SU-DHL-6 (cell line): ENCODE measurements at regions not wholly inside any gene's neighbourhood (a gene's known extent, or its start where the extent isn't known, plus 50 kb on each side); places are given as distances from the start of the nearest gene placed in this dataset.

Source experiments
- H2AFZ ChIP-seq: fragments of 200-600 bp; sonication (generic); 2 replicates; pipeline ENCODE4 v1.6.1; 2014; ENCODE audit warnings: low read depth, mild to moderate bottlenecking, moderate library complexity, mixed read lengths, antibody characterized with exemption, low read length; ENCODE audit not compliant: severe bottlenecking
- H3F3A ChIP-seq: fragments of 200-600 bp; shearing (Covaris generic); 2 replicates; pipeline ENCODE4 v1.6.0; 2016; ENCODE audit warnings: antibody characterized with exemption, mild to moderate bottlenecking; ENCODE audit not compliant: insufficient read depth
- H3K27ac ChIP-seq: fragments of 200-600 bp; sonication (generic); 2 replicates; pipeline ENCODE4 v1.5.1; 2016; ENCODE audit warnings: low read depth, mild to moderate bottlenecking, low read length, moderate library complexity, mixed read lengths
- H3K27me3 ChIP-seq: fragments of 200-600 bp; sonication (generic), shearing (Covaris generic); 2 replicates; pipeline ENCODE4 v1.6.0; 2014; ENCODE audit warnings: mild to moderate bottlenecking, low read length
- H3K36me3 ChIP-seq: fragments of 200-600 bp; sonication (generic); 2 replicates; pipeline ENCODE4 v1.6.1; 2014; ENCODE audit warnings: mild to moderate bottlenecking, low read length, mixed read lengths
- H3K4me2 ChIP-seq: fragments of 300-600, 200-600 bp; shearing (Covaris generic), sonication (generic); 2 replicates; pipeline ENCODE4 v1.6.0; 2014; ENCODE audit warnings: low read length, low read depth, mild to moderate bottlenecking; ENCODE audit not compliant: poor library complexity, severe bottlenecking
- H3K4me3 ChIP-seq: fragments of 200-600 bp; sonication (generic); 2 replicates; pipeline ENCODE4 v1.5.1; 2014; ENCODE audit warnings: antibody characterized with exemption, low read length, mild to moderate bottlenecking, mixed read lengths; ENCODE audit not compliant: insufficient read depth, poor library complexity, severe bottlenecking
- H3K79me2 ChIP-seq: fragments of 200-600 bp; sonication (generic); 2 replicates; pipeline ENCODE4 v1.6.1; 2014; ENCODE audit warnings: mild to moderate bottlenecking, low read length, moderate library complexity; ENCODE audit not compliant: insufficient read depth
- H3K9ac ChIP-seq: fragments of 200-600 bp; sonication (generic); 2 replicates; pipeline ENCODE4 v1.7.0; 2014; ENCODE audit warnings: mild to moderate bottlenecking, low read length
- H3K9me2 ChIP-seq: fragments of 200-600 bp; sonication (generic); replicated peaks from 2 replicates; pipeline ENCODE4 v1.6.1; 2014; ENCODE audit warnings: low read length; ENCODE audit not compliant: insufficient read depth
- H3K9me3 ChIP-seq: fragments of 200-600 bp; sonication (generic); 2 replicates; pipeline ENCODE4 v1.6.1; 2014; ENCODE audit warnings: low read length, mixed read lengths; ENCODE audit not compliant: insufficient read depth
- H4K20me1 ChIP-seq: fragments of 200-600 bp; sonication (generic); 2 replicates; pipeline ENCODE4 v1.6.1; 2014; ENCODE audit warnings: low read depth, mild to moderate bottlenecking, antibody characterized with exemption, low read length, moderate library complexity, mixed read lengths
- EZH2phosphoT487 ChIP-seq: fragments of 200-600 bp; sonication (generic), shearing (Covaris generic); conservative IDR thresholded peaks from 2 replicates; pipeline ENCODE4 v1.6.1; 2018; ENCODE audit warnings: mild to moderate bottlenecking, antibody characterized with exemption, low read length, moderate library complexity, mixed read lengths
- TF ChIP-seq, protein P1 (sequence below): fragments of 200-600 bp; sonication (generic); IDR thresholded peaks from one replicate; pipeline ENCODE4 v1.5.1; 2017; ENCODE audit warnings: antibody characterized with exemption, mild to moderate bottlenecking, low read length, moderate library complexity; ENCODE audit not compliant: insufficient read depth, poor library complexity, severe bottlenecking

GRCh38 chr5:146971401-146971800 is 92.8 kb upstream of the PPP2R2B start:
- no peak overlapping the region for H3K9ac ChIP-seq
- no peaks in the 10 kb centered on the region for H3K79me2 ChIP-seq
- H3K27ac ChIP-seq = no peak overlapping the region
- no peak for TF ChIP-seq EZH2phosphoT487
- TF ChIP-seq, protein P1, sequence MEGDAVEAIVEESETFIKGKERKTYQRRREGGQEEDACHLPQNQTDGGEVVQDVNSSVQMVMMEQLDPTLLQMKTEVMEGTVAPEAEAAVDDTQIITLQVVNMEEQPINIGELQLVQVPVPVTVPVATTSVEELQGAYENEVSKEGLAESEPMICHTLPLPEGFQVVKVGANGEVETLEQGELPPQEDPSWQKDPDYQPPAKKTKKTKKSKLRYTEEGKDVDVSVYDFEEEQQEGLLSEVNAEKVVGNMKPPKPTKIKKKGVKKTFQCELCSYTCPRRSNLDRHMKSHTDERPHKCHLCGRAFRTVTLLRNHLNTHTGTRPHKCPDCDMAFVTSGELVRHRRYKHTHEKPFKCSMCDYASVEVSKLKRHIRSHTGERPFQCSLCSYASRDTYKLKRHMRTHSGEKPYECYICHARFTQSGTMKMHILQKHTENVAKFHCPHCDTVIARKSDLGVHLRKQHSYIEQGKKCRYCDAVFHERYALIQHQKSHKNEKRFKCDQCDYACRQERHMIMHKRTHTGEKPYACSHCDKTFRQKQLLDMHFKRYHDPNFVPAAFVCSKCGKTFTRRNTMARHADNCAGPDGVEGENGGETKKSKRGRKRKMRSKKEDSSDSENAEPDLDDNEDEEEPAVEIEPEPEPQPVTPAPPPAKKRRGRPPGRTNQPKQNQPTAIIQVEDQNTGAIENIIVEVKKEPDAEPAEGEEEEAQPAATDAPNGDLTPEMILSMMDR = no peak
- H4K20me1 ChIP-seq = no peaks in the 10 kb centered on the region
- H3F3A ChIP-seq = no peaks in the 10 kb centered on the region
- H3K27me3 ChIP-seq = no peaks in the 10 kb centered on the region
- H3K4me3 ChIP-seq = no peak overlapping the region
- H3K4me2 ChIP-seq = no peak overlapping the region
- H3K9me2 ChIP-seq = no peaks in the 10 kb centered on the region
- H2AFZ ChIP-seq = no peak overlapping the region
- no peaks in the 10 kb centered on the region for H3K9me3 ChIP-seq
- no peaks in the 10 kb centered on the region for H3K36me3 ChIP-seq

DNA sequence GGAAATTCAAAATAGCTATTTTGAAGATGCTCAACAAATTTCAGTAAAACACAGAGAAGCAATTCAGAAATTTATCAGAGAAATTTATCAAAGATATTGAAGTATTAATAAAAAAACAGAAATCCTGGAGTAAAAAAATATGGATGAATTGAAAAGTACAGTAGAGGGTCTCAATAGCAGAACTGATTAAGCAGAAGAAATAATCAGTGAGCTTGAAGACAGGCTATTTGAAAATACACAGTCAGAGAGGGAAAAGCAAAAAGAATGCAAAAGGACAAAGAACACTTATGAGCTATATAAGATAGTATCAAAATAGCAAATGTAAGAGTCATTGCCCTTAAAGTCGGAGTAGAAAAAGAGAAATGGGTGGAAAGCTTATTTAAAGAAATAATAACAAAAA is 107.9 kb upstream of the PPP2R2B start:
- no peaks in the 10 kb centered on the region for H3F3A ChIP-seq
- H3K36me3 ChIP-seq = no peaks in the 10 kb centered on the region
- no peak overlapping the region for H2AFZ ChIP-seq
- no peak overlapping the region for H3K9ac ChIP-seq
- no peaks in the 10 kb centered on the region for H3K79me2 ChIP-seq
- no peak overlapping the region for H3K27ac ChIP-seq
- no peaks in the 10 kb centered on the region for H3K9me2 ChIP-seq
- no peaks in the 10 kb centered on the region for H4K20me1 ChIP-seq
- no peaks in the 10 kb centered on the region; the same call in 1 of the 2 replicates for H3K27me3 ChIP-seq
- no peak overlapping the region for H3K4me2 ChIP-seq
- TF ChIP-seq, protein P1 = no peak
- no peak for TF ChIP-seq EZH2phosphoT487
- no peaks in the 10 kb centered on the region for H3K9me3 ChIP-seq
- no peak overlapping the region for H3K4me3 ChIP-seq

DNA sequence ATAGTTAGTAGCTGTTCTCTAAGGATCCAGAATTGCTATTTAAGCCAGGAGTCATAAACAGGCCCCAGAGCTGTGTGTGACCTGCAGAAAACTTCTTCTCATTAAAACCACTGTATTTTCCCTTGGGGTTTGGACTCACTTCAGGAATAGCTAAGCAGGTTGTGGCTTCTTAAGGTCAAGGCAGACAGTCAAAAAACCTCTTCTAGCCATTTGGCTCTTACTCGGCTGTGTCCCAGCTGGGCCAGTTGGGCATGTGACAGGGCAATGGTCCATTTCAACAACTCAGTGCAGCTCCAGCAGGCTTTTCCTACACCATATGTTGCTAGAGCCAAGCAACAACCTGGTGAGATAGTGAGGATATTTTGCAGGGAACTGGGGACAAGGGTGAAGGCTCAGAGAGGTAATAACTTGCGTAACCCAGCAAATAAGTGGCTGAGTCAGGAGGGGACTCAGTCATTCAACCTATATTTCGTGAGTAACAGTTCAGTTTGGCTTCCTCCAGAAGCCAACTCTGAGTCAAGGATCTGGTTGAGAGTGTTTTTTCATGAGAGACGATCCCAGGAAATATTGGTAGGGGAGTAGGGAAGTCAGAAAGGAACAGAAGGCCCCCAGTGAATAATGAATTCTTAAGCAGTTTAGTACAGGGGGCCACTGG is 115.4 kb upstream of the PPP2R2B start:
- Histone ChIP-seq H3F3A (no peaks in the 10 kb centered on the region), H3K4me2 (no peak overlapping the region), H3K9ac (no peak overlapping the region), H4K20me1 (no peaks in the 10 kb centered on the region), H3K4me3 (no peak overlapping the region), H2AFZ (no peak overlapping the region), H3K9me2 (no peaks in the 10 kb centered on the region), H3K27me3 (no peaks in the 10 kb centered on the region; the same call in 1 of the 2 replicates), H3K27ac (no peak overlapping the region), H3K79me2 (no peaks in the 10 kb centered on the region), H3K36me3 (no peaks in the 10 kb centered on the region), H3K9me3 (no peaks in the 10 kb centered on the region)
- TF ChIP-seq EZH2phosphoT487 = no peak

GRCh38 chr5:146995878-146996277 is 117.3 kb upstream of the PPP2R2B start:
- no peak overlapping the region for H3K4me3 ChIP-seq
- TF ChIP-seq EZH2phosphoT487 = no peak
- TF ChIP-seq, protein P1 = no peak
- no peak overlapping the region for H3K27ac ChIP-seq
- H3K79me2 ChIP-seq = no peaks in the 10 kb centered on the region
- H3F3A ChIP-seq = no peaks in the 10 kb centered on the region
- no peak overlapping the region for H3K4me2 ChIP-seq
- no peaks in the 10 kb centered on the region for H3K9me2 ChIP-seq
- no peaks in the 10 kb centered on the region for H4K20me1 ChIP-seq
- H2AFZ ChIP-seq = no peak overlapping the region
- H3K9ac ChIP-seq = no peak overlapping the region
- no peaks in the 10 kb centered on the region for H3K36me3 ChIP-seq
- no peaks in the 10 kb centered on the region for H3K9me3 ChIP-seq
- no peaks in the 10 kb centered on the region; the same call in 1 of the 2 replicates for H3K27me3 ChIP-seq
